ENCODE measurements at regions not wholly inside any gene's neighbourhood (a gene's known extent, or its start where the extent isn't known, plus 50 kb on each side); places are given as distances from the start of the nearest gene placed in this dataset.

DNA sequence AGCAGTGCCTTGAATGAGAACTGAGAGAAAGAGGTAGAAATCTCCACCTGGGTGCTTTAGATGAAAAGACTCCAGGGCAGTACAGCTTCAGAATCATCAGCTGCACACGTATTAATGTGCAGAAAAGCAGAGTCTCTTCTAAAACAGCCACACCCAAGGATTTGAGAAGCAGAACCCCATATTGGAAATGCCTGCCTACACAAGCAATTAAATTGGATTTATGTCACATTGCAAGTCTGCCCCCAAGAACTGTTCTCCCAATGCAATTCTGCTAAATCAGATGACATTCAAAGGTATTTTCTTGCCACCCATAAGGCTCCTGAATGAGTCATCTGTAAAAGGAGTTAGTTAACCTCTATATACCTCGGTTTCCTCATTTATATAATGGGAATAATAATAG, 326.0 kb upstream of the C16orf82 start:
- no peaks in the 10 kb centered on the region for H3K36me3 Mint-ChIP-seq
- H3K9me3 Mint-ChIP-seq, result peaks cover 8% of the 10 kb centered on the region
- DNase-seq (ENCODE audit: low spot score in 2 of 2), result no peak
- ATAC-seq (ENCODE audit: low read depth), result no peak
- H3K4me3 Mint-ChIP-seq, result no peak overlapping the region
- peaks cover 5% of the 10 kb centered on the region for H3K27me3 Mint-ChIP-seq
- no peaks in the 10 kb centered on the region for H3K4me1 Mint-ChIP-seq
- H3K27ac Mint-ChIP-seq, result no peak overlapping the region

DNA sequence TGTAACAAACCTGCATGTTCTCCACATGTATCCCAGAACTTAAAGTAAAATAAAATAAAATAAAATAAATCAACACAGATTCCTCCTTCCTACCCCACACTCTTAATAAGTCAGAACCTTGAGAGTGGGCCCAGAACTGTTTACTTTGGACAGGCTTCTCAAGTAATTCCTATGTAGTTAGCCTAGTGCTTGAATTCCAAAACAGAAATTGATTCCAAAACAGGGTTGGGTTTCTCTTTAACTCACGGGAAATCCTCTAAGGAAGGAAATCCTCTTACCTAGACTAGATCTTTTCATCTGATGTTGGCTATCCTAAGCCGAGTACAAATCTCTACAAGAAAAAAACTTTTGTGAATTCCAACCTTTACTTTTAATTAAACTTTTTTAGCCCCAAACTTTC, 324.7 kb upstream of the C16orf82 start:
- Mint-ChIP-seq H3K36me3 (no peaks in the 10 kb centered on the region), H3K9me3 (peaks cover 8% of the 10 kb centered on the region), H3K27ac (no peak overlapping the region), H3K4me1 (no peaks in the 10 kb centered on the region), H3K27me3 (peaks cover 5% of the 10 kb centered on the region), H3K4me3 (no peak overlapping the region)
- DNase-seq (ENCODE audit: low spot score in 2 of 2), result no peak
- no peak for ATAC-seq (ENCODE audit: low read depth)

DNA sequence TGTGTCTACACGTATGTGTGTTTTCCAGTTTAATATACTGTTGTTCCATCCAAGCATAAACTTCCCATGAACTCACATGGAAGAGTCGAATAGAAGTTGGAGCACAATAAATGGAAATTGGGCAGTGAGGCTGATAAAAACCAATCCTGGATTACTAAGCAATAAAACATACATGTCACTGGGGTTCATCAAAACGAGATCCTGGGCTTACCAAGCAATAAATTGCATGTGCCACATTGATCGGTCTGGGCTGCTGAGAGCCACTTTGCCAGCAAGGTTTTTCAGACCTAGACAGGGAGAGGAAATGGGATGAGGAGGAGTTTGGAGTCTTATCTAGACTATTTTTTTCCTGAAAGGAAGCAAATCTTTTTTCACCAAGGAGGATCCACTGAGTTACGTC, 322.3 kb upstream of the C16orf82 start:
- DNase-seq (ENCODE audit: low spot score in 2 of 2) (no peak), ATAC-seq (ENCODE audit: low read depth) (no peak)
- Mint-ChIP-seq H3K27ac (no peak overlapping the region), H3K27me3 (peaks cover 1% of the 10 kb centered on the region), H3K4me1 (no peaks in the 10 kb centered on the region), H3K9me3 (peaks cover 4% of the 10 kb centered on the region), H3K4me3 (no peak overlapping the region), H3K36me3 (no peaks in the 10 kb centered on the region)

DNA sequence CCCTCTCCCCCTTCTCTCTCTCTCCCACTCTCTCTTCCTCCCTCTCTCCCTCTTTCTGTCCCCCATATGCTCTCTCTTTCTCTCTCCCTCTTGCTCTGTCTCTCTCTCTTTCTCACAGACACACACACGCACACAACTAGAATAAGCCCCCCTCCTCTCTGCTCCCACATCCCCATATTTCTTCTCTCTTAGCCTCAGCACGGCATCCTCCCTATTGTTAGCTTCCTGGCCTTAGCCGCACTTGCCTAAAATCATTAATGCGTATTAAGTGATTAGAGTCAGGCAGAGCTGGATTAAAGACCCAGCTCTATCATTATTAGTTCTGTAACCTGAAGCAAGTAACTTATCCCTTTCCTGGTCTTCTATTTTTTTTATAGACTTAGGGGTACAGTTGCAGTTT, 319.0 kb upstream of the C16orf82 start:
- ATAC-seq (ENCODE audit: low read depth) (no peak), DNase-seq (ENCODE audit: low spot score in 2 of 2) (no peak)
- Mint-ChIP-seq H3K36me3 (no peaks in the 10 kb centered on the region), H3K27ac (no peak overlapping the region), H3K27me3 (peaks cover 1% of the 10 kb centered on the region), H3K4me3 (no peak overlapping the region), H3K4me1 (no peaks in the 10 kb centered on the region), H3K9me3 (peaks cover 4% of the 10 kb centered on the region)

DNA sequence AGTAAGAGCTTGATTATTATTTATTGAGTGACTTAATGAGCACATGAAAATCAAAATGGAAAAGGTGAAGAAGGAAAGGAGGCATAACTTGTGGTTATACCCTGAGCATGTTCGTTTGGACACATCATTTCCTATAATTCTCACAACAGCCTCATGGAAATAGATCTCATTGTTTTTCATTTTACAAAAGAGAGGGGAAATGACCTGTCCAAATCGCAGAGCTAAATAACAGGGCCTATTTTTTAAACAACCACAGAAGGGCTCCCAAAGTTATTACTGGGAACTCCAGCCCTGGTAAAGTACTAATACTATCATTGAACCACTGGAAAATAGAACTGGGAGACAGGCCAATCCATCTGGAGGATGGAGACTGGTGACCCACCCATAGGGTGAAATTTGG, 317.7 kb upstream of the C16orf82 start:
- Mint-ChIP-seq H3K27me3 (peaks cover 1% of the 10 kb centered on the region), H3K4me3 (no peak overlapping the region), H3K36me3 (no peaks in the 10 kb centered on the region)

DNA sequence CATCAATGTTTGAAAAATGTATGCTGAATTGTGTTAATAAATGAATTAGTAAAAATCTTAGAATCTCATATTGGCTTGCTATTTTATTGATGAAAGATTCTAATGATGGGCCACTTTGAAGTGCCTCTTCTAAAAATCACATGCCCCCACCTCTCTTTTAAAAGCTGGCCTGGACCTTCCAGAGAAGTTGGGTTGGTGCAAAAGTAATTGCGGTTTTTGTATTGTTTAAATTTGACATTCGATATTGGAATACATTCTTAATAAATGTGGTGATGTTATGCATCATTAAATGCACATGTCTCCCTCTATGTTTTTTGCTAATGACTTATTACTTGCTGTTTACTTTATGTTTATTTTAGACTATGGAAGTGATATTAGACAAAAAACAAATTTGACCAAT, 314.6 kb upstream of the C16orf82 start:
- DNase-seq (ENCODE audit: low spot score in 2 of 2), result no peak
- H3K27me3 Mint-ChIP-seq, result peaks cover 7% of the 10 kb centered on the region
- H3K9me3 Mint-ChIP-seq, result peaks cover 8% of the 10 kb centered on the region
- no peak for ATAC-seq (ENCODE audit: low read depth)
- H3K27ac Mint-ChIP-seq, result no peak overlapping the region
- no peak overlapping the region for H3K4me3 Mint-ChIP-seq
- H3K36me3 Mint-ChIP-seq, result no peaks in the 10 kb centered on the region
- no peaks in the 10 kb centered on the region for H3K4me1 Mint-ChIP-seq

More for the DNA sequence above, 317.7 kb upstream of the C16orf82 start:
- Mint-ChIP-seq H3K27ac (no peak overlapping the region), H3K4me1 (no peaks in the 10 kb centered on the region), H3K9me3 (peaks cover 4% of the 10 kb centered on the region)
- no peak for DNase-seq (ENCODE audit: low spot score in 2 of 2)
- ATAC-seq (ENCODE audit: low read depth), result no peak

DNA sequence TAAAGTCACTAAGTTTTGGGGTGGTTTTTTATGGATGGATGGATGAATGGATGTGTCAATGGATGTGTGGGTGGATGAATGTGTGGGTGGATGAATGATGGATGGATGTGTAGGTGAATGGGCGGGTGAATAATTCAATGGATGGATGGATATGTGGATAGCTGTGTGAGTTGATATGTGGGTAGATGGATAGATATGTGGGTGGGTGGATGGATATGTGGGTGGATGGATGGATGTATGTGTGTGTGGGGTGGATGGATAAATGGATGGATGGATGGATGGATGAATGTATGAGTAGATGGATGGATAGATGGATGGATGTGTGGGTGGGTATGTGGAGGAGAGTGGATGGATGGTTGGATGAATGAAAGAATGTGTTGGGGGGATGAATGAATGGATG, 310.1 kb upstream of the C16orf82 start:
- ATAC-seq (ENCODE audit: low read depth), result no peak
- peaks cover 8% of the 10 kb centered on the region for H3K27me3 Mint-ChIP-seq
- H3K9me3 Mint-ChIP-seq, result peaks cover 10% of the 10 kb centered on the region
- H3K36me3 Mint-ChIP-seq, result no peaks in the 10 kb centered on the region
- no peak overlapping the region for H3K27ac Mint-ChIP-seq
- H3K4me3 Mint-ChIP-seq, result no peak overlapping the region
- DNase-seq (ENCODE audit: low spot score in 2 of 2), result no peak
- H3K4me1 Mint-ChIP-seq, result no peaks in the 10 kb centered on the region

DNA sequence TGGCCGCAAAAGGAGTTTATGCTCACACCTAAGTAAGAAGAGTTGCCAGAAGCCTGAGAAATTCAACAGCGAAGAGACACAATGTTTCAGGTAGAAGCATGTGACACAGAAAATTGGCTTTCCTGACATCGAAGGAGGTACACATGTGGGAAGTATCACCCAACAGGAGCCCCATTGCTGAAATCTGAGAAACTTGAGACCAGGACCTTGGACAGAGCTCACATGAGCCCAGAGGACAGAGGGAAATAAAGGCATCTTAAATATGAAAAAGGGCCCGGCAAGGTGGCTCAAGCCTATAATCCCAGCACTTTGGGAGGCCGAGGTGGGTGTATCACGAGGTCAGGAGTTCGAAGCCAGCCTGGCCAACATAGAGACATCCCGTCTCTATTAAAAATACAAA, 304.1 kb upstream of the C16orf82 start:
- no peaks in the 10 kb centered on the region for H3K4me1 Mint-ChIP-seq

DNA sequence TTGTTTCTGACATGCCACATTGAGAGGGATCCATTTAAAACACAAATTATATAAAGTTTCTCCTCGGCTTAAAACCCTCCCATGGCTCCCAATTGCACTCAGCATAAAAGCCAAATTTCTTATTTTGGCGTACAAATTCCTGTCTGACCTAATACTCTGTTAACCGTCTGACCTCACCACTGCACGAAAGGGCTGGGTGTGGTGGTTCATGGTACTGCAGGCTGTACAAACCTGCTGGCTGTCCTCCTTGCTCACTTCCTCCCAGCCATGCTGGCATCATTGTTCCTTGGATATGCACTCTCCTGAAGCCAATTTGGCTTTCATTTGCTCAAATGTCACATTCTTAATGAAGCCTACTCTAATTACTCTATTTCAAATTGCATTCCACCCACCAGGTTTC, 301.6 kb upstream of the C16orf82 start:
- peaks cover 9% of the 10 kb centered on the region for H3K9me3 Mint-ChIP-seq
- H3K36me3 Mint-ChIP-seq, result peaks cover 2% of the 10 kb centered on the region
- peaks cover 6% of the 10 kb centered on the region for H3K27me3 Mint-ChIP-seq
- H3K27ac Mint-ChIP-seq, result no peak overlapping the region
- DNase-seq (ENCODE audit: low spot score in 2 of 2) (no peak), ATAC-seq (ENCODE audit: low read depth) (no peak)
- H3K4me1 Mint-ChIP-seq, result no peaks in the 10 kb centered on the region
- no peak overlapping the region for H3K4me3 Mint-ChIP-seq

More for the DNA sequence above, 304.1 kb upstream of the C16orf82 start:
- peaks cover 3% of the 10 kb centered on the region for H3K27me3 Mint-ChIP-seq
- ATAC-seq (ENCODE audit: low read depth) (no peak), DNase-seq (ENCODE audit: low spot score in 2 of 2) (no peak)
- H3K36me3 Mint-ChIP-seq, result no peaks in the 10 kb centered on the region
- H3K9me3 Mint-ChIP-seq, result peaks cover 4% of the 10 kb centered on the region
- H3K4me3 Mint-ChIP-seq, result no peak overlapping the region
- H3K27ac Mint-ChIP-seq, result no peak overlapping the region

DNA sequence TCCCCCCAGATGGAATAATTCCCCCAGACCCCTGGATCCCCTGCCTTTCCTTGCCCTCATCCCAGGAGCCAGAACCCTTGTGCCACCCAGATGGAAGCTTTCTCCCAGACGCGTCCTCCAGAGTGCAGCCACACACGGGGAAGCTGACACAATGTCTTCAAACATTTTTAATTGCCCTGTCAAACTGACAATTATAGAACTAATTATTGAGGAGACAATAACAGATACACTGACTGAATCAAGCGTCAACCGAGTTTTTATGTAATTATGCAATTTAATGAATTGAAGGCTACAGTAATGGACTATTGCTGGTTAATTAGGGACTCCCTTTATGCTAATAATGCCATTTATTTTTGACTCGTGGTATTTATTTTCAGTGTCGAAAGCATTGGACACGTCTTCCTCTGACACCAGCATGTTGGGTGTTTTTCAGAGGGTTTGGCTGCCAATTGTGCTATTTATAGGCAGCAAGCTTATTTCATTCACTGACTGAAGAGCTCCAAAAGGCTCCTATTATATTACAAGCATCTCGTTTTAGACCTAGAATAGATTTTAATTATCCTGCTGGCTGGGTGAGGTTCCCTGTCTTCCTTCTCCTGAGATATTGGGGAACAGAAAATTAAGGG, 298.2 kb upstream of the C16orf82 start:
- Mint-ChIP-seq H3K4me1 (no peaks in the 10 kb centered on the region), H3K4me3 (no peak overlapping the region), H3K36me3 (peaks cover 3% of the 10 kb centered on the region), H3K9me3 (peaks cover 8% of the 10 kb centered on the region), H3K27ac (no peak overlapping the region), H3K27me3 (peaks cover 7% of the 10 kb centered on the region)
- DNase-seq (ENCODE audit: low spot score in 2 of 2) (no peak), ATAC-seq (ENCODE audit: low read depth) (no peak)

DNA sequence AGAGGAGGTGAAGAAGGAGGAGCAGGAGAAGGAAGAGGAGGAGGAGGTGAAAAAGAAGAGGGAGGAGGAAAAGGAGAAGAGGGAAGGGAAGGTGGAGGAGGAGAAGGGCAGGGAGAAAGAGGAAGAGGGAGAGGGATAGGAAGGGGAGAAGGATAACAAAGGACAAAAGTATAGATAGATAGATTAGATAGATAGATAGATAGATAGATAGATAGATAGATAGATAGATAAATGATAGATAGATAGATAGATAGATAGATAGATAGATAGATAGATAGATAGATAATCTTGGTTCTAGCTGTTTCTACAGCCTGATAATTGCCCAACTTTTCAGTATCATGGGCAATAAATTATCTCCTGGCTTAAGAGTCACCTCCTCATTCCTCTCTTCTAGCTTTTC, 296.2 kb upstream of the C16orf82 start:
- no peak overlapping the region for H3K27ac Mint-ChIP-seq
- H3K4me1 Mint-ChIP-seq, result no peaks in the 10 kb centered on the region
- H3K36me3 Mint-ChIP-seq, result peaks cover 3% of the 10 kb centered on the region
- H3K4me3 Mint-ChIP-seq, result no peak overlapping the region
- DNase-seq (ENCODE audit: low spot score in 2 of 2), result no peak
- no peak for ATAC-seq (ENCODE audit: low read depth)
- peaks cover 9% of the 10 kb centered on the region for H3K9me3 Mint-ChIP-seq
- H3K27me3 Mint-ChIP-seq, result peaks cover 7% of the 10 kb centered on the region

DNA sequence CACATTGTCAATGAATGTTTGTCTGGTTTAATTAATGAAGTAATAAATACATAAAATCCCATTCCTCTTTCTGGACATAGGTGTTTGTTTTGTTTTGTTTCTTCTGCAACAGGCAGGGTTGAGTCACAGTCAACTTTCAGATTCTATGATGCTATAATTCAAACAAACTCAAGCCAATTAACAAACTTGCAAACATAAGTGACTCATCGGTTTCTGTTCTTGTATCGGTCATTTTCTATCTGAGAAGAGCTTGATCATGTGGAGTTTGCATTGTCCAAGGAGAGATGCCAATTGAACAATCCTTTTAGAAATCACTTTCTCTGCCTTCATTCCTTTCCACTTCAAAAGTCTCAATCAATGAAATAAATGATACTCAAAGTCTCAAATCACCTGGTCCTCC, 294.2 kb upstream of the C16orf82 start:
- no peaks in the 10 kb centered on the region for H3K4me1 Mint-ChIP-seq
- peaks cover 3% of the 10 kb centered on the region for H3K36me3 Mint-ChIP-seq
- ATAC-seq (ENCODE audit: low read depth), result no peak
- DNase-seq (ENCODE audit: low spot score in 2 of 2), result no peak
- no peak overlapping the region for H3K27ac Mint-ChIP-seq
- H3K9me3 Mint-ChIP-seq, result peaks cover 9% of the 10 kb centered on the region
- H3K27me3 Mint-ChIP-seq, result peaks cover 6% of the 10 kb centered on the region
- H3K4me3 Mint-ChIP-seq, result no peak overlapping the region

DNA sequence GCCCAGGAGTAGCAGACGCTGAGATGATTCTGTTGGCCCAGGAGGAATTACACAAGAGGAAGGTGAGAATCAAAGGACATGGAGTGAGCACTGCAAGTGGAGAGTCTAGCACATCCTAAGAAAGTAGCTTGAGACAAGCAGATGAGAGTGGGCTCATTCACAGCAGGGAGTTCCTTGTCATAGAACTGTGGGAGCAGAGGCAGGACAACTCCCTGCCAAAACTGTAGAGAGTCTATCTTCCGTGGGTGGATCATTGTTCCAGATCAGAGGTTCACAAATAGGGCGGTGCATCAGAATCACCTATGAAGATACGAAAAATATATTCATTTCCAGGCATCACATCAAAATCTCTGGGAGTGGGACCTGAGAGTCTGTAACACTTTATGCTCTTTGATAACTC, 288.9 kb upstream of the C16orf82 start:
- no peak for ATAC-seq (ENCODE audit: low read depth)
- Mint-ChIP-seq H3K27ac (no peak overlapping the region), H3K4me1 (no peaks in the 10 kb centered on the region), H3K36me3 (no peaks in the 10 kb centered on the region), H3K4me3 (no peak overlapping the region), H3K9me3 (peaks cover 5% of the 10 kb centered on the region), H3K27me3 (peaks cover 6% of the 10 kb centered on the region)
- no peak for DNase-seq (ENCODE audit: low spot score in 2 of 2)

DNA sequence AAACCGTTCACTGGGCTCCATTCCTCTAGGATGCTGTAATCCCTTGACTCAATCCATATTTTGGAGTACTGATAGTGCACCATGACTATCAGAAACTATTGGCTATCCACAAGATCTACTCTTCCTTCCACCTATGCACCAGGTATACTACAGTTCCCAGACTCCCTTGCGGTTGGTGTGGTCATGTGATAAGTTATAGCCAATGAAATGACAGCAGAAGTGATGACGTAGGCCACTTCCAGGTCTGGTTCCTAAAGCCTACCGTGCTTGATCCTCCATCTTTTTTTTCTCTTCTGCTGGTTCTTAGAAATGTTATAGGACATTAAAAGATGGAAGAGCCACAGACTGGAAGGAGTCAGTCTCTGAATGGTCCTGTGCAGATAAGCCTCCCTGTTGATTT, 278.8 kb upstream of the C16orf82 start:
- Mint-ChIP-seq H3K9me3 (peaks cover 4% of the 10 kb centered on the region), H3K27ac (no peak overlapping the region), H3K36me3 (no peaks in the 10 kb centered on the region), H3K4me1 (no peaks in the 10 kb centered on the region), H3K4me3 (no peak overlapping the region), H3K27me3 (peaks cover 6% of the 10 kb centered on the region)
- DNase-seq (ENCODE audit: low spot score in 2 of 2), result no peak
- no peak for ATAC-seq (ENCODE audit: low read depth)

DNA sequence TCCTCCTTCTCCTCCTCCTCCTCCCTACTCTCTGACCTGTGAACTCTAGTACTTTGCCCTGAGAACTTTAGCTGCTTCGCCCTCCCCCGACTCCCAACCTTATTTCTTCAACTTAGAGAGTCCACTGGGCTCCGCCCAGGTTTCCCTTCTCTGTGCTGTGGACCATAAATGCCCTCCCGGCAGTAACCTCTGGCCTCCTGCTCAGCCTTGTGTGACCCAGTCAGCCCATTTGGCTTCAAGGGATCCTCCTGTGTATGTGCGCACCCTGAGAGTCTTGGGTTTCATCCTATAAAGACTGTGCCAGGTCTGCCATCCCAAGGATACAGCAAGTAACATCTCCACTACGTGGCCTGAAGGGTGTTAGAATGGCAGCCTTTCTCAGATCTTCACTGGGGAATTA, 275.6 kb upstream of the C16orf82 start:
- DNase-seq (ENCODE audit: low spot score in 2 of 2) (no peak), ATAC-seq (ENCODE audit: low read depth) (no peak)
- Mint-ChIP-seq H3K27me3 (peaks cover 6% of the 10 kb centered on the region), H3K4me3 (no peak overlapping the region), H3K36me3 (no peaks in the 10 kb centered on the region), H3K27ac (no peak overlapping the region), H3K9me3 (peaks cover 4% of the 10 kb centered on the region), H3K4me1 (no peaks in the 10 kb centered on the region)

All from memory B cell (primary cell).